NB4 (cell line): ENCODE measurements at regions not wholly inside any gene's neighbourhood (a gene's known extent, or its start where the extent isn't known, plus 50 kb on each side); places are given as distances from the start of the nearest gene placed in this dataset.
A peak's percentile ranks its signal among the peaks of the same experiment; 100 is the strongest.

ENCODE experiments used
- DNase-seq: peaks from one replicate; pipeline ENCODE4 v3.0.0; 2010; ENCODE audit warnings: low read depth
- H3K4me3 ChIP-seq: one replicate; pipeline ENCODE4 v1.5.1; 2011; ENCODE audit warnings: mild to moderate bottlenecking, low read depth, low read length, moderate library complexity
- CTCF ChIP-seq: IDR thresholded peaks from one replicate; pipeline ENCODE4 v1.5.1; 2012; ENCODE audit warnings: low read depth, low read length
- MAX ChIP-seq: IDR thresholded peaks from 2 replicates; pipeline ENCODE4 v1.6.1; 2011; ENCODE audit warnings: low read depth, low read length
- MYC ChIP-seq: IDR thresholded peaks from 2 replicates; pipeline ENCODE4 v1.6.1; 2011; ENCODE audit warnings: low read depth, low read length
- POLR2A ChIP-seq: IDR thresholded peaks from 2 replicates; pipeline ENCODE4 v1.6.1; 2011; ENCODE audit warnings: mild to moderate bottlenecking; ENCODE audit not compliant: insufficient read length; ENCODE audit errors: extremely low read depth

GRCh38 chr11:62054484-62055121, 69.2 kb upstream of the INCENP start:
- peak; percentile 36 for TF ChIP-seq CTCF
- no peak for TF ChIP-seq POLR2A
- no peak for TF ChIP-seq MAX
- no peak overlapping the region for H3K4me3 ChIP-seq
- DNase-seq: peak; percentile 69

- no peak overlapping the region for H3K4me3 ChIP-seq
- DNase-seq: no peak
- TF ChIP-seq MYC: no peak
- TF ChIP-seq CTCF: no peak
Measured at GRCh38 chr11:62054081-62054480, 69.7 kb upstream of the INCENP start.

- DNase-seq: no peak
- TF ChIP-seq CTCF (no peak), POLR2A (no peak), MYC (no peak), MAX (no peak)
- H3K4me3 ChIP-seq: no peak overlapping the region
Measured at GRCh38 chr11:62050716-62051115, 73.1 kb upstream of the INCENP start.

- TF ChIP-seq MYC: no peak
- H3K4me3 ChIP-seq: no peak overlapping the region
- DNase-seq: no peak
Measured at GRCh38 chr11:62048100-62048499, 75.7 kb upstream of the INCENP start.

GRCh38 chr11:62046568-62047100, 77.2 kb upstream of the INCENP start:
- H3K4me3 ChIP-seq: no peak overlapping the region
- no peak for TF ChIP-seq CTCF
- TF ChIP-seq MYC: no peak
- TF ChIP-seq POLR2A: no peak
- TF ChIP-seq MAX: no peak
- no peak for DNase-seq

GRCh38 chr11:62044639-62045121, 77.2 kb upstream of the FTH1 start:
- no peak overlapping the region for H3K4me3 ChIP-seq
- no peak for TF ChIP-seq MYC
- TF ChIP-seq CTCF: no peak
- no peak for TF ChIP-seq MAX
- no peak for TF ChIP-seq POLR2A
- DNase-seq: no peak
